Tibial artery (tissue), 4 donors: ENCODE measurements at regions not wholly inside any gene's neighbourhood (a gene's known extent, or its start where the extent isn't known, plus 50 kb on each side); places are given as distances from the start of the nearest gene placed in this dataset.
"Not testable (repeated sequence)": the region's sequence is repeated elsewhere in the genome, so short reads cannot be mapped to it uniquely, and the experiment has no call there.

Source experiments
- DNase-seq, 2 donors: peaks; one replicate each; pipeline ENCODE4 v3.0.0-alpha.2; 2019
- H3K27ac ChIP-seq, 2 donors: fragments of 200-600 bp; sonication (generic) in 1 of 2; 1 replicate in 1 of 2; 2 replicates in 1 of 2; pipeline ENCODE4 v1.5.1; 2018 to 2019; ENCODE audit warnings: mild to moderate bottlenecking in 1 of 2
- H3K27me3 ChIP-seq, 2 donors: fragments of 200-600 bp; sonication (generic) in 1 of 2; one replicate each; pipeline versions ENCODE4 v1.5.1 to v1.6.0; 2016 to 2019
- H3K36me3 ChIP-seq, 3 donors: fragments of 200-600 bp; sonication (generic) in 2 of 3; one replicate each; pipeline ENCODE4 v1.5.1; 2016 to 2019; ENCODE audit warnings: mild to moderate bottlenecking in 2 of 3
- H3K4me1 ChIP-seq, 4 donors: fragments of 200-600 bp; sonication (generic) in 2 of 4; 1 replicate in 3 of 4; 2 replicates in 1 of 4; pipeline ENCODE4 v1.5.1; 2016 to 2019
- H3K4me3 ChIP-seq, 2 donors: fragments of 200-600 bp; sonication (generic) in 1 of 2; 1 replicate in 1 of 2; 2 replicates in 1 of 2; pipeline ENCODE4 v1.5.1; 2018 to 2019; ENCODE audit warnings: mild to moderate bottlenecking in 2 of 2
- H3K9me3 ChIP-seq, 3 donors: fragments of 200-600 bp; sonication (generic) in 1 of 3; one replicate each; pipeline ENCODE4 v1.5.1; 2016 to 2019
- intact Hi-C: fragments of 100-400 bp; cut with DNase I; formaldehyde crosslinking; loops from one replicate; pipeline ENCODE4 v1.15.0; 2023; ENCODE audit warnings: low total_unique reads
- TF ChIP-seq, protein P1 (sequence below), 2 experiments: fragments of 200-600 bp in 1 of 2; fragments of 450-650 bp in 1 of 2; IDR thresholded peaks; one replicate each; pipeline ENCODE4 v1.5.1; 2017 to 2019; ENCODE audit warnings: antibody characterized with exemption in 2 of 2, mild to moderate bottlenecking in 1 of 2, moderate library complexity in 1 of 2

DNA sequence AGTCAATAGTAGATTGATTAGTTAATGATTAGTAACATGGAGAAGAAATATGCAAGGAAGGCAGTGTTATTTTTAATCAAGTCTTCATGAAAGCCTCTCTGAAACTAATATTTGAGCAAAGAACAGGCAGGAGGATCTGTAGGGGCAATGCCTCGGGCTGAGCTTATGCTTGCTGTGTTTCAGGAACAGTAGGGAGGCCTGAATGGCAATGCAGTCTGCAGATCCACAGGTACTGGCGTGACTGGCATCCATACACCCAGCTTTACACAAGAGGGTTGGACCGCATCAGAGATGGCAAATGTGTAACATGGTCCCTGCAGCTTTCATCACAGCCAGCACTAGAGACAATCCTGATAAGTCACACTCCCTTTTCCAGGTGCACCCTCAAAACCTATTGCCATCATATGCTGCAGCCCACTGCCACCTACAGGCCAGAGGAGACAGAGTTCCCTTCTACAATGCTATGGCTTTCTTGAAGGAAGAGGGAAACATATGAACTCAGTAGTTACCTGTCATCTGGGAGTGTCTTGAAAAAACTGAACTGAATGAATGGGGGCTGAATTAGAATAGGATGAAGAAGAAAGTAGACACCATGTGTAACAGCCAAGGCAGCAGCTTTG lies 582.4 kb upstream of the RAB6C start:
- H3K36me3 ChIP-seq = no peaks in the 10 kb centered on the region
- H3K9me3 ChIP-seq = no peaks in the 10 kb centered on the region
- intact Hi-C loops = no loop called here
- H3K4me3 ChIP-seq = no peak overlapping the region
- no peak overlapping the region for H3K27ac ChIP-seq
- no peak for DNase-seq
- peaks cover 0 to under 1% (median 0%) of the 10 kb centered on the region in 4 donors for H3K4me1 ChIP-seq
- no peaks in the 10 kb centered on the region for H3K27me3 ChIP-seq
- TF ChIP-seq, protein P1, sequence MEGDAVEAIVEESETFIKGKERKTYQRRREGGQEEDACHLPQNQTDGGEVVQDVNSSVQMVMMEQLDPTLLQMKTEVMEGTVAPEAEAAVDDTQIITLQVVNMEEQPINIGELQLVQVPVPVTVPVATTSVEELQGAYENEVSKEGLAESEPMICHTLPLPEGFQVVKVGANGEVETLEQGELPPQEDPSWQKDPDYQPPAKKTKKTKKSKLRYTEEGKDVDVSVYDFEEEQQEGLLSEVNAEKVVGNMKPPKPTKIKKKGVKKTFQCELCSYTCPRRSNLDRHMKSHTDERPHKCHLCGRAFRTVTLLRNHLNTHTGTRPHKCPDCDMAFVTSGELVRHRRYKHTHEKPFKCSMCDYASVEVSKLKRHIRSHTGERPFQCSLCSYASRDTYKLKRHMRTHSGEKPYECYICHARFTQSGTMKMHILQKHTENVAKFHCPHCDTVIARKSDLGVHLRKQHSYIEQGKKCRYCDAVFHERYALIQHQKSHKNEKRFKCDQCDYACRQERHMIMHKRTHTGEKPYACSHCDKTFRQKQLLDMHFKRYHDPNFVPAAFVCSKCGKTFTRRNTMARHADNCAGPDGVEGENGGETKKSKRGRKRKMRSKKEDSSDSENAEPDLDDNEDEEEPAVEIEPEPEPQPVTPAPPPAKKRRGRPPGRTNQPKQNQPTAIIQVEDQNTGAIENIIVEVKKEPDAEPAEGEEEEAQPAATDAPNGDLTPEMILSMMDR (IDR thresholded peaks at IDR 0.05) = peak; percentile 67 to 69

GRCh38 chr2:129400826-129401225 lies 578.6 kb upstream of the RAB6C start:
- intact Hi-C loops = no loop called here
- no peak overlapping the region for H3K4me3 ChIP-seq

DNA sequence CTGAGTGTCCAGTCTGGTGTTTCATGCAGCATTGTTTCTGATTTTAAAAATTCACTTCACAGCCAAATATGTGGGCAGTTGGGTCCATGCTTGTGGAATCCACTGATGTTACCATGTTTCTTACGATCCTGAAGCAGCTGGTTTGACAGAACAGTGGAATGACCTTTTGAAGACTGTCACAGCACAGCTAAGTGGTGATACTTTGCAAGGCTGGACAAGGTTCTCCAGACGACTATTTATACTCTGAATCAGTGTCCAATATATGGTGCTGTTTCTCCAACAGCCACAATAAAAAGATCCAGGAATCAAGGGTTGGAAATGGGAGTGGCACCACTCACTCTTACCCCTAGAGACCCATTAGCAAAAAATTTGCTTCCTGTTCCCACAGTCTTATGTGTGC lies 577.4 kb upstream of the RAB6C start:
- no peaks in the 10 kb centered on the region for H3K9me3 ChIP-seq
- TF ChIP-seq, protein P1 (IDR thresholded peaks at IDR 0.05) = no peak
- no peak for DNase-seq
- H3K27ac ChIP-seq = no peak overlapping the region
- intact Hi-C loops = no loop called here
- H3K4me3 ChIP-seq = no peak overlapping the region
- no peaks in the 10 kb centered on the region for H3K36me3 ChIP-seq
- no peaks in the 10 kb centered on the region for H3K27me3 ChIP-seq
- peaks cover 0 to 5% (median 0%) of the 10 kb centered on the region in 4 donors for H3K4me1 ChIP-seq

More at GRCh38 chr2:129400826-129401225, 578.6 kb upstream of the RAB6C start:
- H3K4me1 ChIP-seq = peaks cover 0 to 5% (median 0%) of the 10 kb centered on the region in 4 donors
- no peak overlapping the region for H3K27ac ChIP-seq
- no peaks in the 10 kb centered on the region for H3K36me3 ChIP-seq
- TF ChIP-seq, protein P1 (IDR thresholded peaks at IDR 0.05) = no peak
- no peaks in the 10 kb centered on the region for H3K27me3 ChIP-seq
- H3K9me3 ChIP-seq = no peaks in the 10 kb centered on the region
- DNase-seq = no peak

DNA sequence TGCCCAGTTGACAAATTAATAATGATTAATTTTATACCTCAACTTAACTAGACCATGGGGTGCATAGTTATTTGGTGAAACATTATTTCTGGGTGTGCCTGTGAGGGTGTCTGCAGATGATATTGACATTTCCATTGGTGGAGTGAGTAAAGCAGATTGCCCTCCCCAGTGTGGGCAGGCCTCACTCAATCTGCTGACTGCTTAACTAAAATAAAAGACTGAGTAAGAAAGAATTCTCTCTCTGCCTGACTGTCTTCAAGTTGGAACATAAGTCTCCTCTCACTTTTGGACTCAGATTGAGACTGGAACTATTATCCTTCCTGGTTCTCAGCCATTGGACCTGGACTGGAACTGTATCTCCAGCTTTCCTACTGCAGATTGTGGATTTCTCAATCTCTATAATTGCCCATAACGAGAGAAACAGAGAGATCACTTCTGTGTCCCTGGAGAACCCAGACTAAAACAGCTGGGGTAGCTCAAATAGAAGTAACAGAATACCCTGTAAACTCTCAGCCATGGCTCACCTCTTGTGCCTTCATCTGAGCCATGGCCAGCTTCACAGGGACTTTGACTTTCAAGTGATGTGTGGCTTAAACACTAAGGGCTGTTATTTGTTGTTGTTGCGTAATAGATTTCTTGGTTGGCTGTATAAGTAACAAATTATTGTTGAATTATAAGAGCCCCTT lies 575.3 kb upstream of the RAB6C start:
- TF ChIP-seq, protein P1 (IDR thresholded peaks at IDR 0.05) = no peak
- intact Hi-C loops = no loop called here
- H3K27ac ChIP-seq = no peak overlapping the region
- H3K4me3 ChIP-seq = no peak overlapping the region
- H3K9me3 ChIP-seq = no peaks in the 10 kb centered on the region
- DNase-seq = no peak
- H3K4me1 ChIP-seq = peaks cover 0 to 5% (median 0%) of the 10 kb centered on the region in 4 donors
- no peaks in the 10 kb centered on the region for H3K27me3 ChIP-seq
- H3K36me3 ChIP-seq = no peaks in the 10 kb centered on the region

- no peaks in the 10 kb centered on the region for H3K27me3 ChIP-seq
- H3K4me3 ChIP-seq = no peak overlapping the region
- no peak for DNase-seq
- TF ChIP-seq, protein P1 (IDR thresholded peaks at IDR 0.05) = no peak
- no peak overlapping the region for H3K27ac ChIP-seq
- no peaks in the 10 kb centered on the region for H3K9me3 ChIP-seq
- H3K4me1 ChIP-seq = no peaks in the 10 kb centered on the region
- H3K36me3 ChIP-seq = no peaks in the 10 kb centered on the region
- intact Hi-C loops = no loop called here
Observed at GRCh38 chr2:129408570-129408969, 570.9 kb upstream of the RAB6C start.

- H3K36me3 ChIP-seq, H3K27ac ChIP-seq, H3K4me1 ChIP-seq, H3K27me3 ChIP-seq, H3K4me3 ChIP-seq, H3K9me3 ChIP-seq, DNase-seq, intact Hi-C loops: not testable (repeated sequence)
Observed at GRCh38 chr2:129417041-129417440, 562.4 kb upstream of the RAB6C start.
